ENCODE measurements at regions not wholly inside any gene's neighbourhood (a gene's known extent, or its start where the extent isn't known, plus 50 kb on each side); places are given as distances from the start of the nearest gene placed in this dataset.

GRCh38 chr13:112143046-112143752, 76.2 kb downstream of the SOX1 start:
- no peak for DNase-seq
- Mint-ChIP-seq H3K4me3 (no peak overlapping the region), H3K36me3 (no peaks in the 10 kb centered on the region), H3K27ac (no peak overlapping the region), H3K4me1 (no peaks in the 10 kb centered on the region), H3K27me3 (ENCODE audit: low read depth in 2 of 2) (no peaks in the 10 kb centered on the region), H3K9me3 (no peaks in the 10 kb centered on the region)
- no peak overlapping the region for H3K4me3 ChIP-seq (ENCODE audit: low read length)
- H3K27ac ChIP-seq (ENCODE audit: low read length), result no peak overlapping the region
- 85% methylated on average over 15 of the region's 15 CpGs for WGBS (ENCODE audit: insufficient coverage)
- no peaks in the 10 kb centered on the region for H3K27me3 ChIP-seq (ENCODE audit: control insufficient read depth, insufficient read depth, low read length)
- ATAC-seq, result no peak
- H3K4me1 ChIP-seq (ENCODE audit: control insufficient read depth, insufficient read depth, low read length), result no peaks in the 10 kb centered on the region
- TF ChIP-seq CTCF (IDR thresholded peaks at IDR 0.05), result no peak
- H3K36me3 ChIP-seq (ENCODE audit: control insufficient read depth, insufficient read depth, low read length), result no peaks in the 10 kb centered on the region
- H3K9me3 ChIP-seq (ENCODE audit: control insufficient read depth, insufficient read depth, low read length), result no peaks in the 10 kb centered on the region
- intact Hi-C loops (cut with micrococcal nuclease), result no loop called here

GRCh38 chr13:112143753-112144615, 77.0 kb downstream of the SOX1 start:
- Histone ChIP-seq H3K4me1 (ENCODE audit: control insufficient read depth, insufficient read depth, low read length) (no peaks in the 10 kb centered on the region), H3K27me3 (ENCODE audit: control insufficient read depth, insufficient read depth, low read length) (no peaks in the 10 kb centered on the region), H3K9me3 (ENCODE audit: control insufficient read depth, insufficient read depth, low read length) (no peaks in the 10 kb centered on the region), H3K4me3 (ENCODE audit: low read length) (no peak overlapping the region), H3K36me3 (ENCODE audit: control insufficient read depth, insufficient read depth, low read length) (no peaks in the 10 kb centered on the region), H3K27ac (ENCODE audit: low read length) (no peak overlapping the region)
- intact Hi-C loops (cut with micrococcal nuclease), result no loop called here
- ATAC-seq, result no peak
- H3K27ac Mint-ChIP-seq, result no peak overlapping the region
- no peak for DNase-seq
- H3K9me3 Mint-ChIP-seq, result no peaks in the 10 kb centered on the region
- H3K4me1 Mint-ChIP-seq, result no peaks in the 10 kb centered on the region
- no peak overlapping the region for H3K4me3 Mint-ChIP-seq
- H3K36me3 Mint-ChIP-seq, result no peaks in the 10 kb centered on the region
- WGBS (ENCODE audit: insufficient coverage), result 82% methylated on average over 15 of the region's 16 CpGs
- H3K27me3 Mint-ChIP-seq (ENCODE audit: low read depth in 2 of 2), result no peaks in the 10 kb centered on the region
- no peak for TF ChIP-seq CTCF (IDR thresholded peaks at IDR 0.05)

- 81% methylated on average over 15 of the region's 15 CpGs for WGBS (ENCODE audit: insufficient coverage)
- no peak for DNase-seq
These were observed 77.9 kb downstream of the SOX1 start for GRCh38 chr13:112144616-112145550.

More at GRCh38 chr13:112144616-112145550, 77.9 kb downstream of the SOX1 start:
- no peaks in the 10 kb centered on the region for H3K36me3 Mint-ChIP-seq
- H3K27ac Mint-ChIP-seq, result no peak overlapping the region
- H3K4me3 Mint-ChIP-seq, result no peak overlapping the region
- intact Hi-C loops (cut with micrococcal nuclease), result no loop called here
- Histone ChIP-seq H3K27me3 (ENCODE audit: control insufficient read depth, insufficient read depth, low read length) (no peaks in the 10 kb centered on the region), H3K4me1 (ENCODE audit: control insufficient read depth, insufficient read depth, low read length) (no peaks in the 10 kb centered on the region), H3K36me3 (ENCODE audit: control insufficient read depth, insufficient read depth, low read length) (no peaks in the 10 kb centered on the region), H3K27ac (ENCODE audit: low read length) (no peak overlapping the region), H3K4me3 (ENCODE audit: low read length) (no peak overlapping the region), H3K9me3 (ENCODE audit: control insufficient read depth, insufficient read depth, low read length) (no peaks in the 10 kb centered on the region)
- H3K27me3 Mint-ChIP-seq (ENCODE audit: low read depth in 2 of 2), result no peaks in the 10 kb centered on the region
- no peak for ATAC-seq
- H3K4me1 Mint-ChIP-seq, result no peaks in the 10 kb centered on the region
- H3K9me3 Mint-ChIP-seq, result no peaks in the 10 kb centered on the region
- no peak for TF ChIP-seq CTCF (IDR thresholded peaks at IDR 0.05)
